Karpas-422 (cell line): ENCODE measurements at regions not wholly inside any gene's neighbourhood (a gene's known extent, or its start where the extent isn't known, plus 50 kb on each side); places are given as distances from the start of the nearest gene placed in this dataset.

Experiments
- DNase-seq: peaks from one replicate; pipeline ENCODE4 v3.0.0-alpha.2; 2015
- H2AFZ ChIP-seq: fragments of 200-600 bp; sonication (generic); 2 replicates; pipeline ENCODE4 v1.6.1; 2014; ENCODE audit warnings: antibody characterized with exemption, low read length, mixed read lengths
- H3K27ac ChIP-seq: fragments of 200-600 bp; sonication (generic); 2 replicates; pipeline ENCODE4 v1.5.1; 2014; ENCODE audit warnings: mild to moderate bottlenecking, low read length, moderate library complexity
- H3K27me3 ChIP-seq: fragments of 200-600 bp; sonication (generic); 2 replicates; pipeline ENCODE4 v1.6.1; 2014; ENCODE audit warnings: low read length, mixed read lengths
- H3K36me3 ChIP-seq: fragments of 200-600 bp; sonication (generic); 2 replicates; pipeline ENCODE4 v1.6.1; 2014; ENCODE audit warnings: low read length, mixed read lengths; ENCODE audit not compliant: insufficient read depth
- H3K4me1 ChIP-seq: fragments of 200-600 bp; sonication (generic); 2 replicates; pipeline ENCODE4 v1.6.1; 2014; ENCODE audit warnings: mild to moderate bottlenecking, low read length, mixed read lengths
- H3K4me2 ChIP-seq: fragments of 200-600 bp; sonication (generic); 2 replicates; pipeline ENCODE4 v1.6.1; 2014; ENCODE audit warnings: low read length, low read depth, mild to moderate bottlenecking; ENCODE audit not compliant: poor library complexity, severe bottlenecking
- H3K4me3 ChIP-seq: fragments of 200-600 bp; sonication (generic); 2 replicates; pipeline ENCODE4 v1.5.1; 2014; ENCODE audit warnings: mild to moderate bottlenecking, antibody characterized with exemption, low read length, mixed read lengths
- H3K79me2 ChIP-seq: fragments of 200-600 bp; sonication (generic); 2 replicates; pipeline ENCODE4 v1.6.1; 2014; ENCODE audit warnings: mild to moderate bottlenecking, low read length, mixed read lengths
- H3K9ac ChIP-seq: fragments of 200-600 bp; sonication (generic); 2 replicates; pipeline ENCODE4 v1.6.0; 2014; ENCODE audit warnings: low read length
- H3K9me2 ChIP-seq: fragments of 200-600 bp; sonication (generic), shearing (Covaris generic); replicated peaks from 2 replicates; pipeline ENCODE4 v1.6.0; 2014; ENCODE audit warnings: mild to moderate bottlenecking, low read length, moderate library complexity; ENCODE audit not compliant: insufficient read depth
- H3K9me3 ChIP-seq: fragments of 300-700, 200-600 bp; sonication (generic); 2 replicates; pipeline ENCODE4 v1.6.1; 2014; ENCODE audit warnings: low read length, mixed read lengths
- H4K20me1 ChIP-seq: fragments of 200-600 bp; sonication (generic); 2 replicates; pipeline ENCODE4 v1.6.1; 2014; ENCODE audit warnings: mild to moderate bottlenecking, antibody characterized with exemption, low read length, low read depth; ENCODE audit not compliant: insufficient read depth

DNA sequence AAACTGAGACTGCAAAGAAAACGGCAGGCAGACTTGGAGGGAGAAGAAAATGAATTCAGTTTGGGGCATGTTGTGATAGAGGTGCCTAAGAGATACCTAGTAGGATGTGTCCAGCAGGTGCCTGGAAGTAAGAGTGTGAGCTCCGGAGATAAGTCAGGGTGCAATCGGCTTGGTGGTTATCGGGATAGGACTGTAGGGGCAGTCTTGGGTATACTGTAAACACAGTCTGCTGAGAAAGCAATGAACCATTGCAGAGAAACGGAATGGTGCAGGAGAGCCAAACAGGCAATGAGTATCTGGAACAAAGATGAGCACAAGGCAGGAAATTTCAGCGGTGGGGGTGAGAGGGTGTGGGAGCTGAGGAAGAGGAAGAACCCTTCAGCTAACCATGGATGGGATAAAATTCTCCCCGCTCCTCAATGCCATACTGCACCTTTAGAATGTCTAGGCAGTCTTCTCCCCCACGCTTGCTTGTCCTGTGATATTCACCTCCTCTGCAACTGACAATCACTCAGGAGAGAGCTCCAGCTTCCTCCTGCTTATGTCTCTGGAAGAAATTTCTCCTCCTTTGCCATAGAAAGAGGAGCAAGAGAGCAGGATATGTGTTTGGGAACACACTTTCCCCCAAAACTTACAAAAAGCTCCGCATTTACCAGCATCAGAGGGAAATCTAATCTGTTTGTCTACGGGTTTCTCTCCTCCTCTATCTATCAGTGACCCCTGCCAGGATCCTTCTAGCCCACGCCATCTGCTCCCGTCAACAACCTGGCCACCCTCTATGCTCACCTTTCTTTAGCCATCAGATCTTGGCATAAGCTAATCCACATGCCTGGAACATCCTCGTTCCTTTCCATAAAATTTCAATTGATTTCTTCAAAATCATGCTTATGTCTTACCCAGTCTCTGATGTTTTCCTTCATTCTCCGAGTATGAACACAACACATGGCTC is 381.7 kb upstream of the JARID2 start:
- Histone ChIP-seq H3K27me3 (no peaks in the 10 kb centered on the region), H3K9me2 (no peaks in the 10 kb centered on the region), H3K4me2 (no peak overlapping the region), H3K9ac (no peak overlapping the region), H2AFZ (no peak overlapping the region), H3K79me2 (no peaks in the 10 kb centered on the region), H3K9me3 (no peaks in the 10 kb centered on the region), H4K20me1 (no peaks in the 10 kb centered on the region), H3K4me3 (no peak overlapping the region), H3K27ac (no peak overlapping the region), H3K4me1 (no peaks in the 10 kb centered on the region), H3K36me3 (no peaks in the 10 kb centered on the region)
- no peak for DNase-seq

DNA sequence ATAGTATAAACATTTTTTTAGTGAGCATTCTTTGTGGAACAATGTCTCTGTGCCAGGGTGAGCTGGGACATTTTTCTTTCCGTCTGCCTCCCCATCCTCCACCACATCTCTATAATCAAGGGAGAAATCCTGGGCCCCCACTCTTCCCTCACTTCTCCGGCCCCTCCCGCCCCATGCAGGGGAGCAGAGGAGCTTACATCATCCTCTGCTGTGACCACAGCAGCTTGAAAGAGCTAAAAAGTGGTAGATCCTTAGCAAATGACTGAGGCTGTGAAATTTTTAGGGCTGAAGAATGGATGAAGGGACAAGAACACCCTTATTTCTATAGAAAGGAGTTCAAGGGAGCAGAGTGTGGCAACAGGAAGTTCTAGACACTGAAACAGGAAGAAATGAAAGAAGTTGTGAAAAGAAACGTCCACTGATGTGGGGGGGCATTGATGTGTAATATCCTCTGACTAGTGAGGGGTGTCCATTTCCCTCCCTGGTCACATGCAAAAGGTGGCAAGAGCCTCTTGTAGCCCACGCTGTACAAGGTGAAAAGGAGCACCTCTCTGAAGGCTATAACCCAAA is 380.3 kb upstream of the JARID2 start:
- H3K4me1 ChIP-seq: no peaks in the 10 kb centered on the region
- H3K4me2 ChIP-seq: no peak overlapping the region
- H2AFZ ChIP-seq: 0 out of 2 replicates have a peak overlapping the region, but pooled peaks have one; percentile 58
- no peak for DNase-seq
- no peaks in the 10 kb centered on the region for H4K20me1 ChIP-seq
- no peaks in the 10 kb centered on the region for H3K9me3 ChIP-seq
- H3K36me3 ChIP-seq: no peaks in the 10 kb centered on the region
- H3K9me2 ChIP-seq: no peaks in the 10 kb centered on the region
- H3K4me3 ChIP-seq: no peak overlapping the region
- no peak overlapping the region for H3K9ac ChIP-seq
- H3K79me2 ChIP-seq: no peaks in the 10 kb centered on the region
- no peak overlapping the region for H3K27ac ChIP-seq
- no peaks in the 10 kb centered on the region for H3K27me3 ChIP-seq

DNA sequence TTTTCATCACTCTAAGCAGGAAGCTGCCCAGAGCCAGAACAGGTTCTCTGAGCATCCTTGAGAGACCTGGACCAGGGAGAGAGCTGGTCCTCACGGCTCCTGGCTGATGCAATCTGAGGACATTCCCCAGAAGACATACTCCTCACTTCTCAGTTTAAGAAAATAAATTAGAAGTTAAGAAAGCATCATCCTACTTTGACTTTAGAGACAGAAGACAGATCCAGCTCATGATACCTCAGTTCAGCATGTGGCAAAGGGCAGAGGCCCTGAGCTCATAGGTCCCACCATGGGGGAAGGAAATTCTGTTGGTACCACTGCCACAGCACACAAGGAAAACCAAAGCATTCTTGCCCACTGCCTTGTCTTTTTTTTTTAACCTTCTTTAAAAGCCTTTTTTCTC is 378.1 kb upstream of the JARID2 start:
- Histone ChIP-seq H3K4me1 (no peaks in the 10 kb centered on the region), H3K9ac (no peak overlapping the region), H3K4me2 (no peak overlapping the region), H3K27me3 (no peaks in the 10 kb centered on the region), H4K20me1 (no peaks in the 10 kb centered on the region), H3K9me2 (no peaks in the 10 kb centered on the region), H2AFZ (no peak overlapping the region), H3K4me3 (no peak overlapping the region), H3K79me2 (no peaks in the 10 kb centered on the region), H3K9me3 (no peaks in the 10 kb centered on the region), H3K27ac (no peak overlapping the region), H3K36me3 (no peaks in the 10 kb centered on the region)
- DNase-seq: no peak

DNA sequence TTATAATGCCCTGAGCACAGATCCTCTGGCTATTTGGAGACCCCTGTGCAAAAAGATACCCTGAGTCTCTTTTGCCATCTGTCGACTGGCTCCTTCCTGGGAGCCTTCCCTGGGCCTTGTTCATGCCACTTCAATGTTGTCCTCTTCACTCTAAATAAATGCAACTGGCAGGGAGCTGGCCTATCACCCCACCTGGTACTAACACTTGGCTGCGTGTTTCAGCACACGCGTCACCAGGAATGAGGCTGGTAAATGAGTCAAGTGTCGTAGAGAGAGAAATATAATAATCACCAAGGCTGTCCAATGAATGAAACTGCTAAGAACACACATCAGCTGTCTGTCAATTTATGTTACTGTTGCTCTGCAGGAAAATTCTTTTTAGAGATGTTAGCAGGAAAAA is 374.6 kb upstream of the JARID2 start:
- DNase-seq: no peak
- Histone ChIP-seq H3K4me2 (no peak overlapping the region), H3K27me3 (no peaks in the 10 kb centered on the region), H3K9ac (no peak overlapping the region), H4K20me1 (no peaks in the 10 kb centered on the region), H3K27ac (no peak overlapping the region), H3K79me2 (no peaks in the 10 kb centered on the region), H3K9me2 (no peaks in the 10 kb centered on the region), H3K36me3 (no peaks in the 10 kb centered on the region), H3K4me3 (no peak overlapping the region), H3K4me1 (no peaks in the 10 kb centered on the region), H3K9me3 (no peaks in the 10 kb centered on the region), H2AFZ (no peak overlapping the region)

DNA sequence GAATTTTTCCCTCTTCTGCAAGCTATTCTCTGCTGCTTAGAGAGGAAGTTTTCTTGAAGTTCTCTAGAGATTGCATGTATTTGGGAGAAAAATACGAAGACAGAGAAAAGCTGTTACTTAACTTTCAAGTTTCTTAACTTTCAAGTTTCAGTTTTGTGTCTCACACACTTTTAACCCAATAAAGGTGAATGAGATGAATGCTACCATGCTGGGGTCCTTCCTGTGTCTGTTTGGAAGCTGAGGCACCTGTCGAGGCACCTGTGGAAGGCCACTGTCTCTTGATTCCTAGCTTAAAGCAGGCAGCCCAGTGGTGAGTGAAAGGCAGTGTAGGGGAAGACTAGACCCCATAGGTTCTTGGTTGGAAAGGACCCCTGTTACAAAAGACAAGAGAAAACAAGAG is 372.8 kb upstream of the JARID2 start:
- no peaks in the 10 kb centered on the region for H4K20me1 ChIP-seq
- no peak overlapping the region for H3K4me2 ChIP-seq
- no peaks in the 10 kb centered on the region for H3K36me3 ChIP-seq
- no peak overlapping the region for H3K4me3 ChIP-seq
- no peak overlapping the region for H3K27ac ChIP-seq
- no peaks in the 10 kb centered on the region for H3K27me3 ChIP-seq
- no peak for DNase-seq
- no peaks in the 10 kb centered on the region for H3K4me1 ChIP-seq
- H3K9me3 ChIP-seq: no peaks in the 10 kb centered on the region
- no peaks in the 10 kb centered on the region for H3K9me2 ChIP-seq
- no peak overlapping the region for H3K9ac ChIP-seq
- no peaks in the 10 kb centered on the region for H3K79me2 ChIP-seq
- H2AFZ ChIP-seq: no peak overlapping the region

DNA sequence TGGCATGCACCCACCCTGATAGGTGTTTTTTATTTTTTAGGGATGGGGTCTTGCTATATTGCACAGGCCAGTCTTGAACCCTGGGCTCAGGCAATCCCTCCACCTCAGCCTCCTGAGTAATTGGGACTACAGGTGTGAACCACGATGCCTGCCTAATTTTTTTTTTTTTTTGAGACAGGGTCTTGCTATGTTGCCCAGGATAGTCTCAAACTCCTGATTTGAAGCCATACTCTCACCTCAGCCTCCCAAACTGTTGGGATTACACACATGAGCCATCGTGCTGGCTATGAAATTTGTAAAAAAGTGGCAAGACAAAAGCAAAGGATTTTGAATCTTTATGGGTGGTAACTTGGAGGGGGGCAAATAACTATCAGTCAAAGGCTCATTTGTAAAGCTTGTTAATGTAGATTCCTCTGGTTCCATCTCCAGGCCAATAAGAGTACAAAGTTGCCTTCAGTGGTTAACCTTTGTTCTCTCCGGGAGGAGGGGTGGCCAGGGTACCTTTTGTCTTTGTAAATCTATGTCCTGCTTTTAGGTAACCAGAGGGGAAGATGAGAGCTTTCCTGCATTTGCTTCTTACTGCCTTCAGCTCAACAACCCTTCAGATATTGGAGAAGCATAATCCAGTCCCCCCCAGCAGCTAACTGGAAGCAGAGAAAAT is 372.0 kb upstream of the JARID2 start:
- Histone ChIP-seq H2AFZ (no peak overlapping the region), H3K4me1 (no peaks in the 10 kb centered on the region), H3K4me2 (no peak overlapping the region), H3K27ac (no peak overlapping the region), H3K4me3 (no peak overlapping the region), H3K27me3 (no peaks in the 10 kb centered on the region), H4K20me1 (no peaks in the 10 kb centered on the region), H3K9ac (no peak overlapping the region), H3K79me2 (no peaks in the 10 kb centered on the region), H3K9me3 (no peaks in the 10 kb centered on the region), H3K36me3 (no peaks in the 10 kb centered on the region), H3K9me2 (no peaks in the 10 kb centered on the region)
- DNase-seq: no peak

DNA sequence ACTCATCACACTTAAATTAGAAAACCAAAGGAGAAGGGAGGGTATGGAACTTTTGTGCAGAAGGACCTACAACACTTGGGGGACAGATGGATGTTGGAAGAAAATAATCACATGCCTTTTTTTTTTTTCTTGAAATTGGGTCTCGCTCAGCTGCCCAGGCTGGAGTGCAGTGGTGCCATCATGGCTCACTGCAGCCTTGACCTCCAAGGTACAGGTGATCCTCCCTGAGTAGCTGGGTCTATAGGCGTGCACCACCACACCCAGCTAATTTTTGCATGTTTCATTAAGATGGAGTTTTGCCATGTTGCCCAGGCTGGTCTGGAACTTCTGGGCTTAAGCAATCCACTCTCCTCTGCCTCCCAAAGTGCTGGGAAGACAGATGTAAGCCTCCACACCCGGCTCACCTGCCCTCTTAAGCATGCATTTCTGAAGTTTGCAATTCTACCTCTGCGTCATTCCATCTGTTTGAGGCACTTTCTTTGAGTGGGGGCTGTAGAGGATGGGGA is 370.8 kb upstream of the JARID2 start:
- no peaks in the 10 kb centered on the region for H4K20me1 ChIP-seq
- no peak overlapping the region for H3K9ac ChIP-seq
- H3K9me3 ChIP-seq: no peaks in the 10 kb centered on the region
- H3K4me2 ChIP-seq: no peak overlapping the region
- no peaks in the 10 kb centered on the region for H3K4me1 ChIP-seq
- no peaks in the 10 kb centered on the region for H3K79me2 ChIP-seq
- no peak overlapping the region for H3K4me3 ChIP-seq
- no peaks in the 10 kb centered on the region for H3K36me3 ChIP-seq
- H2AFZ ChIP-seq: no peak overlapping the region
- no peaks in the 10 kb centered on the region for H3K27me3 ChIP-seq
- H3K9me2 ChIP-seq: no peaks in the 10 kb centered on the region
- H3K27ac ChIP-seq: no peak overlapping the region
- DNase-seq: no peak

DNA sequence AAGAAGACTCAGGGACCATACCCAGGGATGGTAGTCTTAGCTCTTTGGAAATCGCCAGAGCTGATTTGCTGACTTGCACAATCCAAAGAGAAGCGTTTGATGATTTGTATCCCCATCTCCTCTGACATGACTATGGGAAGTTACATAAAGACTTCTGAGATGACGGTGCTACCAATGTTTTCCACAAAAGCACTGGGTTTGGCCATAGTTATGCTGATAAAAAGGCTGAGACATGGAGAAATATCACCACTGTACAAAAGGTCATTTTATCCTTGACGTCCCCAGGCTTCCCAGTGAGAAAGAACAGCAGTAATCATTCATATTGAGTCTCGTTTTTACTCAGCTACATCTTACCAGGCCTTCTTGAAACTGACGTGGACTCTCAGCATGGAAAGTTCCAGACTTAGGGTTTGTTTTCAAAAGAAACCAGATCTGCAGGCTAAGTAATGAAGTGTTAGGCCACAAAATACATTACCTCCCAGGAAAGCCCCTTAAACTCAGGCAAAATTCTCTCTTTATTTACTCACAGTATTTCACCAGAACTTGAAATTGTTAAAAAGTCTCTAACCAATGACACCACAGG is 370.3 kb upstream of the JARID2 start:
- H3K27ac ChIP-seq: no peak overlapping the region
- H3K36me3 ChIP-seq: no peaks in the 10 kb centered on the region
- no peak for DNase-seq
- H3K79me2 ChIP-seq: no peaks in the 10 kb centered on the region
- no peak overlapping the region for H3K9ac ChIP-seq
- H3K4me2 ChIP-seq: no peak overlapping the region
- H2AFZ ChIP-seq: no peak overlapping the region
- no peaks in the 10 kb centered on the region for H4K20me1 ChIP-seq
- H3K4me1 ChIP-seq: no peaks in the 10 kb centered on the region
- no peaks in the 10 kb centered on the region for H3K9me3 ChIP-seq
- H3K27me3 ChIP-seq: no peaks in the 10 kb centered on the region
- no peak overlapping the region for H3K4me3 ChIP-seq
- no peaks in the 10 kb centered on the region for H3K9me2 ChIP-seq
